ENCODE measurements at regions not wholly inside any gene's neighbourhood (a gene's known extent, or its start where the extent isn't known, plus 50 kb on each side); places are given as distances from the start of the nearest gene placed in this dataset.

DNA sequence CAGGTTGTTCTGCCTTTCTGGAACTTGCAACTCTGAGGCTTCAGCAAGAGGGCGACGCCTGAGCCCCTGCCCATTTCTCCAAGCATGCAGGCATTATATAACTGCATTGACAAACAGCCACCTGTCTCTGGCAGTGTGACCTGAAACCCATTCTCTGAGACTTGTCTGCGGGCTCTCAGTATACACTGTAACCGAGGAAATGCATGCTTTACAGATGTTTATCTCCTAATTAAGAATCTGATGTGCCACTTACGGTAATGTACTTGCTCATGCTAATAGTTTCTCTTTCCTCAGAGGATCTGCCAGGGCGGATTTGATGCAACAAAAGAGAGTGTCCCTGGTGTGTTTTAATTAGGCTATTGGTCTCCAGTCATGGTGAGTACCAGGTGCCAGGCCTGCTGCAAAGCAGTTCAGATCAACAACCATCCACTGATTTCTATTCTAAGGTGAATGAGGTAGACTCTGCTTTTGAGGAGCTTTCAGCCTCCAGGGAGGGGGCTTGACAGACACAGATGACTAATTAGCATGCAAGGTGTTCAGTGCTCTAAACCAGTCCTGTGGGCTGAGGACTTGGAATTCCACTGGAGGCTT lies 593.7 kb upstream of the KLF4 start:
- no peak for DNase-seq

DNA sequence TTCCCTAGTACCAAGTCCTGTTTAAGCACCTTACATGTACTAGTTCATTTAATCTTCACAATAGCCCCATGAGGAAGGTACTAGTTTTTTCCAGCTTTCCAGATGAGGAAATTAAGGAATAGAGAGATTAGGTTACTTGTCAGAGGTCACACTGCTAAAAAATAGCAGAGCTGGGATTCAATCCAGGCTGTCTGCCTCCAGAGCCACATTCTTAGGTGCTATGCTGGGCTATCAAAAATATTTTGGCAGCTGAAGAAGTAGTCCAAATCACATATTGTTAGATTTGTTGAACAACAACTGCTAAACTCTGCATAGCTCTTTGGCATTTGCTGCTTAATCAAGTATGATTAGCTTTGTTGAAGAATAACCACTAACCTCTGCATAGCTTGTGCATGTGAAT lies 591.5 kb upstream of the KLF4 start:
- no peak for DNase-seq

DNA sequence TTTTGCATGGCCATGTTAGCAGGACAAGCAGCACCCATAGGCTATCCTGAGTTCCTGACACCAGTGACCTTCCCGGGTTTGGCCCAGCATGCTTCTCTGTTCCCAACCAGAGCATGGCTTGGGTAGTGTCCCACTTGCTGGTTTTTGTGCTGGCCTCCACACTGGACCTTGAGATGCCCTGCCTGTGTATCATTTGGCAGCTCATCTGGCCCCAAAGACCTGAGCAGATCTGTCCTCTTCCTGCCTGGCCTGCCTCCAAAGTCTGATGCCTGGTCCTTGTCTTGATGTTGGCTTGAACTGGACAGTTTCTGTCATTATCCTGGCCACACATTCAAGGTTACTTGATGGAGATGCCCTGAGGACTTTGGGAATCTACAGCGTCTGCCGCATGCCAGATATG lies 590.7 kb upstream of the KLF4 start:
- DNase-seq = no peak

DNA sequence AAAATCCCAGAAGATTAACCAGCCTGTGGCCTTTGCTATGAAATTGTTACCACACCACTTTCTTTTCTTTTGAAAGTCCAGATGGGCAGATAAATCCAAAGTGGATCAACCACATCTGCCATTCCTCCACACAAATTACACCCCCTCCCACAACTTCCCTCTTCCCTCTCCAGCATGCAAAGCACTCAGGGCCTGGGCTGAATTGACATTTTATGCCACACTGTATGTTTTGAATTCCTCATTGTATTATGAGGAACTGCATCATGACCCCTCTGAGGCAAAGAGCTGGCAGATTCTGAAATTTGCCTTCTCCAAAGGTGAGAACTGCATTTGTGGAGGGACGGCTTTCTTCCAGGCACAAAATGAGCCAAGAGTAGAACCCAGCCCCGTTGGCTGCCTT lies 589.2 kb upstream of the KLF4 start:
- DNase-seq = no peak

DNA sequence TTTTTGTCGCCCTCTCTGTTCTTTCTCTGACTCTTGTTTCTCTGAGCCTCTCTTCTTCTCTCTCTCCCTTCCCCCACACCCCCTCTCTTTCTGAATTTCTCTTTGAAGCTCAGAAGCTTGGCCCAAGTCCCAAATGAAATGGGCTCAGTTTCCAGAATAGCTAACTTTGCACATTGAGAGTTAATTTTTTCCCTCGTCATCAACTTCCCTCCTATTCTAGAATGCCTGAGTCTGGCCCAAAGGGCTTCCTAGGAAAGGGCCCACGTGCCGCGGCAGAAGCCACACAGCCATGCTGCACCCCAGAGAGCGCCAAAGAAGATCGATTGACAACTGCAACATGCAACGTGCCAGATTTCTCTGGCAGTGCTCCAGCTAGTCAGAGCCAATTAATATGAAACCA lies 588.8 kb upstream of the KLF4 start:
- DNase-seq = no peak

DNA sequence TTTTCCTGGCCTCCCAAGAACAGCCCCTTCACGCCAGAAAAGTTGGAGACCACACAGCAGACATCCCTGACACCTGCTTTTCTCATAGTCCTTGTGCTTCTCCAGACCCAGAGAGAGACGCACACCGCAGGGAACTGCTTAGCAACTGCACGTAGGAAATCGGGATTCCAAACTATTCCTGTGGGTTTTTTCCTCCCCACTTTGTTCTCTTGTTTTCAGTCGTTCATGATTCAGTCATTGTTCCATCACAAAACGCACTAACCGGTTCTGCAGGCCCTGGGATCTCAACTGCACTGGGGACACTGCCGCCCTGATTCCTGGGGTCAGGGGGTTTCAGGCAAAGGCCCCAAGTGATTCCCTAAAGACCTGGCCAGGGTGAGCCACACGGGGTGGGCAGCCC lies 588.0 kb upstream of the KLF4 start:
- DNase-seq = no peak

DNA sequence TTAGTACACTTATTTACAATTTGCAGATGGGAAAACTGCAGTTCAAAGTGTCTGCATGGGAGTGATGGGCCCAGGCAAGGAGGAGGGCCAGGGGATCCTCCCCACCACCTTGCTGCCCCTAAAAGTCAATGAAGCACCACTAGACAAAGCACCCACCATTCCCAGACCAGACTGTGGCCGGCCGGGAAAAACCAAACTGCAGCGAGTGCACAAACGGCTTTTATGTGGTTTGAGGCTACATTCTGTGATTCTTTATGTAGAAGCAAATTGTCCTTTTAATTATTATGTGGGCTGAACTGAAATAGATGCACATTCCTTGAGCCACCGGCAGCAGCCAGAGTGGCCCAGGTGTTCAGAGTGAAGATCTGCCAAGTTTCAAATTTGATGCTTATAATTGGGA lies 585.3 kb upstream of the KLF4 start:
- no peak for DNase-seq

DNA sequence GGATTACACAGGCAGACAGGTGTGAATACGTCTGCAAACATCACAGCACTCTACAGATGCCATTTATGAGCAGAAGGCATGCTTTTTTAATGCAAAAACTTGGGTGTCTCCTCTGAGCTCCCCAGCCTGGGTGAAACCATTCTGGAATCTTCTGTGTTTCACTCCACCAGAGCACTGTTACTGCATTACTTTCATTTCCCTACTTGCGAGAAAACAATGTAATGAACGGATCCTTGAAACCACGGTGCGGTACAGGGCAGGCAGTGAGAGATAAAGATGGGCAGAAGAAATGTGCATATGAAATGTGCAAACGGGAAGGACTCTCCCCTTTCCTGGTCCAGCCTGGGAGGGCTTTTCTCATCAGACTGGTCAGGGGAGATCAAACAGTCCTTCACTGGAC lies 584.3 kb upstream of the KLF4 start:
- no peak for DNase-seq

DNA sequence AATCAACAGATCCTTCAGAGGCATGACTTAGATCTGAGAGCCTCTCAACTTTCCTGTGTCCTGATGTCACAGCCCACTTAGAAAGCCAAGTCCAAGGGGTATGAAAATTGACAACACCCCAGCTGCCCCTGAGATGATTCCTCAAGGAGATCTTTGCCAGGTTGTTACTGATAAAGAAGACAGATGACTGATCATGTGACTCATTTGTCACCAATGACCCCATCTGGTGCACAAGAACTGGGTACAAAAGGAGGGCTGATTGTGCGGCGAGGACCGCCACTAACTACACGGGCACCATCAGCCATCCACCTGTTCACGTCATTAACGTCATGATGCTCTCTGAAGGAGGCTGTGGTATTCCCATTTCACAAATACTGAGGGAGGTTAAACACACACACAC lies 583.2 kb upstream of the KLF4 start:
- DNase-seq = no peak

DNA sequence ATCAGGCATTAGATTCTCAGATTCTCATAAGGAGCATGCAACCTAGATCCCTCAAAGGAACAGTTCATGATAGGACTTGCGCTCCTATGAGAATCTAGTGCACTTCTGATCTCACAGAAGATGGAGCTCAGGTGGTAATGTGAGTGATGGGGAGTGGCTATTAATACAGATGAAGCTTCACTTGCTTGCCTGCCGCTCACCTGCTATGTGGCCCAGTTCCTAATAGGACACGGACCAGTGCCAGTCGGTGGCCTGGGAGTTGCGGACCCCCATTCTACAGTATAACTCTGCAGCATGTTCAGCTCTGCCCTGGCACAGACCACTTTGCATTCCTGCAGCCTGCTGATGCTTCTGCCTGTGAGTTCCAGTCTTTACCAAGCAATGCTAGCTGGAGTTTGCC lies 581.3 kb upstream of the KLF4 start:
- no peak for DNase-seq

DNA sequence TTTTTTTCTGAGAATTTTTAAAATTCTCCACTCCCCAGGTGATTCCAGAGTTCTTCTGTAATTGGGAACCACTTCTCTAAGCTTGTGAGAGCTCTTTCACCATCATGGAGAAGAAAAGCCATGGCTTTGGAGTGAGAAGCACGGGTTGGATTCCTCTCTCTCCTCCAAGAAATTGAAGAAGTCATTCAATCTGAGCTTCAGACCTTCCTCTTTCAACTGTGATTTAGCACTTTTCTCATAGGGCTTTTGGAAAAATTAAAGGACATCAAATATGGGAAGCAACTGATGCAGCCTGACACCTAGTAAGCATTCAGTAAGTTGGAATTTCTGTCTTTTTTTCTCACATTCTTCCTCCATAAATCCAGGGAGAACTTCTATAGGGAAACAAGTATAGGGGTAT lies 580.4 kb upstream of the KLF4 start:
- DNase-seq = no peak

DNA sequence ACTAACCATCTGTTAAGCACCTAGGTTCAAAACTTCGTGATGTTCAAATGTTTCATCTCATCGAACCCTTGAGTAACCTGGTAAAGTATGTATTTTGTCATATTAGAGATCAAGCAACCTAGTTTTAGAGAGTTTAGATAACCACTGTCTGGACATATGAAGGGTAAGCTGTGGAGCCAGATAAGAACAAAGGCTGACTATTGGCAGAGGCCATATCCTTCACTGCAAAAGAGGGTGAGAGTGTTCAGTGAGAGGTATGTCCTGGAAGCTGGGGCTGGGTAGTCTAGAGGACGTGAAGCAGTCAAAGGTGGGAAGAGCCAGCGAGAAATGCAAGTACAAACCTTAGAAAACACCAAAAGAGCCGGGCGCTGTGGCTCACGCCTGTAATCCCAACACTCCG lies 573.1 kb upstream of the KLF4 start:
- DNase-seq = no peak

DNA sequence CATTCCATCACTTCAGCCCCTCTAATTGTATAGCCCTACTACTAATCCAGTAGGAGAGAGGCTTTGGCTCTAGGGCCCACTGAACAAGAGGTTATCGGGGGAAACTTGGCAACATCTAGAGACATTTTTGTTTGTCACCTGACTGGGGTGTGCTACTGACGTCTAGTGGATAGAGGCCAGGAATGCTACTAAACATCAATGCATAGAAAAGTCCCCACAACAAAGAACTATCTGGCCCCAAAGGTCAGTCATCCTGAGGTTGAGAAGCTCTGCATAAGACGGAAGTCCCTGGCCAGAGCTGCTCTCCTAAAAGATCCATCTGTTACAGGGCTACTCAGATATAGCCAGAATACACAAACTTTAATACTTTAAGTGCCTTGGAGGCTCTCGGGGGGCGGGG lies 570.6 kb upstream of the KLF4 start:
- no peak for DNase-seq

DNA sequence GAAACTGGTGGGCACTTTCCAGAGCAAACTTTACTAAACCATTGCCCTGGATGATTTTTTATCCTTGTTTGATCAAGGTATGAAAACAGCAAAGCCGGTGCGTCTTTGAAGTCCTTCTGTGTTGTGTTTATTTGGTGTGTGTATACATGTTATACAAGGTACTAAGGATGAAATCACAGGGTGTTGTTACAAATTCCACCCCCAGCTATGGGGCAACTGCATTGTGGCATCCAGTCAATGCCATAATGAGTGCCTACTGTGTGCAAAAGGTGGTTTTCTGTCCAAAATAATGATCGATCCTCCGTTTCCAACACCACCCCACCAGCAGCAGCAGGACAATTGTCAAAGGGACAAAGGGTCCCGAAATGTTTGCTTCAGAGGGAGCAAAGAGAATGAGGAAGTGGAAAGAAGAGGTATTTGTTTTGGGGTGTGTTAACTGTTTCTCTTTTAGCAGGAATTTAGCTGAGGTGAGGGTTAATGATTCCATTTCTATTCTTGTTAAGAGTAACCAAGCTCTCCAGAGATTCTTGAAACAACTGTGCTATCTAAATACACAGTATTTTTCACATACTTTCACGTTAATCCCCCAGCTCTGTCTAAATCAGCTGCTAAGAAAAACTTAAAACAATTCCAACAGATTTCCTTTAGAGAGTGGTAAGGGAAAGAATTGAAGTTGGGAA lies 568.7 kb upstream of the KLF4 start:
- DNase-seq = no peak

DNA sequence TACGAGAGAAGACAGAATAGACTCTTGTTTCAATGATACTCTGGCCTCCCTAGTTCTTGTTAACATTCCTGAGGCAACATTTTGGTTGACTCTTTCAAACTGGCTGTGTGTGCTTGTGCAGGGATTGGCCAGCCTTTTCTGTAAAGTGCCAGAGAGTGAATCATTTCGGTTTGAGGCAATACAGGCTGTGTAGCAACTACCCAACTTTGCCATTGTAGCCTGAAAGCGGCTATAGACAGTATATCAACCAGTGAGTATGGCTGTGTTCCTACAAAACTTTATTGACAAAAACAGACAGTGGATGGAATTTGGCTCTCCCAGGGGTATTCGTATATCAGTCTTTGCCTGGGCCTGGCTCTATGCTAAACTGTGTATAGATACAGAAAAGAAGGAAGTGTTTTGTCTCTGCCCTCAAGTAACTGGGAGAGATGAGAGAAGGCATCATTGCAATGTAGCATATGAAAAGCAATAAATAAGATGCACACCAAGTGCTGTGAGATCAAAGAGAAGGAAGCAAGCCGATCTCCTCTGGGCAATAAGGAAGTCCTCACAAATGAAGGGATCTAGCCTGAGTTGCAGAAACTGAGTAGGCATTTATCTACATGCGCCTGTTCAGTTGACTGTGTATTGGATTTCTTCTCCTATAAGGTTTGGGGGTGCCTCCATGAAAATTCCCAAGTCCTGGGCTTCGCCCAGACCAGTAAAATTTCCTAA lies 568.0 kb upstream of the KLF4 start:
- no peak for DNase-seq

DNA sequence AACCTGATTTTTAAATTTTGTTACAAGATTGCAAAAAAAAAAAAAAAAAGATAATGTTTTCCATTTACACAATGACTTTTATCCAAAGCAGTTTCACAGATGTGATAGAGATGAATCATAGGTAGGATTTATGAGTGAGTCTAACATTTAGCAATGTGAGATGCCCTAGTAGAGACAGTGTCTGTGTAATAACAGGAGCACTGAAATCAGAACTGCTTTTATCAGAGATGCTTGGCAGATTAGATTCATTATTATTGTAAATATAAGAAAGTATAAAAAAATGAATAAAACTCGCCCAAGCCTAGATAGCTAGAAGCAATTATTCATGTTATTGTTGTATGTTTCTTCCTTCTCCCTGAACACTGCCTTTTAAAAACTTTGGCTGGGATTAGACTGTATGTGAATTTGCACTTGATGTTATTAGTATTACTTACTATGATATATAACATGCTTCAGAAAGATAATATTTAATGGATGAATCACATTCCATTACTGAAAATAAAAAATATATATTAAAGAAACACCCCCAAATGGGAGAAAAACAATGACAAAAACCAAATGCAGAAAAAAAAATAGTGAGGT lies 567.3 kb upstream of the KLF4 start:
- DNase-seq = no peak

DNA sequence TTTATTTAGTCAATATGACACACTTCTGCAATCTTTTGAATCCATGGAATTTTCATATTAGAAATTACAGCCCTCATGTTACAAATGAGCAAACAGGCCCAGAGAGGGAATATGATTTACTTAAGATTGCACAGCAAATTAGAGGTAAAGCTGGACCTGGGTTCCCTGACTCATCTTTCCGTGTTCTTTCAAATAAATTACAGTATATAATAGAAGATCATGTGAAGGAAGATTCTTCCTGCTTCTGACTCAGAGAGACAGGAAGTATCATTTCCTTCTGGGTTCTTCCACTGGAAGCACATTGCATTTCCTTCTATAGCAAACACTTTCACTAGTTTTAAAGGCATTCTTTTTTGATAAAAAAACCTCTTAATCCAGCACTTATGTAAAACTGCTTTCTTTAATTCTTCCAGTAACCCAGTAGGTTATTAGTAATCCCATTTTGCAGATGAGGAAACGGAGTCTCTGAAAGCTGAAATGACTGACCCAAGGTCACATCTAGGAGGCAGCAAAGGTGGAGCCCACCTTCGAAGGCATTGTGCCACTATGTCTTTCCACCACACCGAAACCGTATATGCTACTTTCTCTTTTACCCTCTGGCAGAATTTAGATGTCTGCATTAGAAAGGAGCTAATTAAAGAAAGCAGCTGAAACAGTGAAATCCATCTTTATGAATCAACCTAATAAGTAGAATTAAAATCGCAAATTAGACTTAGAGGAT lies 566.7 kb upstream of the KLF4 start:
- DNase-seq = no peak

DNA sequence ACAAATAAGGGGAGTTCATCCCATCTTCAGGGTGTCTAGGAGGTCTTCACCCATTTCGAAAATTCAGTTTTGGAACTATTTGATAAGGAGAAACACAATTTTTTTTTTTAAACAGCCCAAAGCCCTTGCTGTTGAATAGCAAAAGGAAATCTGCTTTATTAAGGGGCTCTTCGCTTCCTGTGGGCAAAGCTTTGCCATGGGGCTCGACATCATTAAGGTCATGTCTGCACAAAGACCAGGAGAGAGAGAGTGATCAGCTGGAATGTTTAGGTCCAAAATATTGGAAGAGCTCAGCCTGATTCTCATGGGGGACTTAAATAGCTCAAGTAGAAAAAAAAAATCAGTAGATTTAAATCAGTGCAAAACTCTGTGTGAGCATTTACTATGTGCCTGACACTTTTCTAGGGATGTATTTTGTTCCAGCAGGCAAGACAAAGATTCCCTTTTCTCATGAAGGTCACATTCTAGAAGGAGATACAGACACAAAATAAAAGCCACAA lies 564.6 kb upstream of the KLF4 start:
- DNase-seq = no peak

DNA sequence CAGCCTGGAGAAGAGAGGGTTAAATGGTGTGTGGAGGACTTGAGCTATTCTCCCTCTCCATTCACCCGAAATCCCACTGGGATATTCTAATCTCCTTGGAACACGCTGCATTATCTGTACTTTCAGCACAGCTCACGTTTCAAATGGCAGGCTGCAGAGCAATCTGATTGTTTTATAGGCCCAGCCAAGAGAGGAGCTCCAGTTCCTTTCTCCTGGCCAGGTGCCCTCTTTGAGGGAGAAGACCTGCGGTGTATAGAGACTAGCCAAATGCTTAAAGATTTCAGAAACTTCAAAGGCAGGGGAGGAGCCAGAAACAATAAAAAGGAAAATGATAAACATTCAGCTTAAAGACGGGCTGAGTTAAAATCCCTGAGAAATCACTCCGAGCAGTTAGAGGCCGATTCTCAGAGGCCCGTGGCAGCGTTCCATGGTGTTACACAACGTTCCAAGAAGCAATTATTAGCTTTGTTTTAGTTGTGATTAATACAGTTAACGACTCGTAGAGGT lies 564.0 kb upstream of the KLF4 start:
- DNase-seq = no peak

DNA sequence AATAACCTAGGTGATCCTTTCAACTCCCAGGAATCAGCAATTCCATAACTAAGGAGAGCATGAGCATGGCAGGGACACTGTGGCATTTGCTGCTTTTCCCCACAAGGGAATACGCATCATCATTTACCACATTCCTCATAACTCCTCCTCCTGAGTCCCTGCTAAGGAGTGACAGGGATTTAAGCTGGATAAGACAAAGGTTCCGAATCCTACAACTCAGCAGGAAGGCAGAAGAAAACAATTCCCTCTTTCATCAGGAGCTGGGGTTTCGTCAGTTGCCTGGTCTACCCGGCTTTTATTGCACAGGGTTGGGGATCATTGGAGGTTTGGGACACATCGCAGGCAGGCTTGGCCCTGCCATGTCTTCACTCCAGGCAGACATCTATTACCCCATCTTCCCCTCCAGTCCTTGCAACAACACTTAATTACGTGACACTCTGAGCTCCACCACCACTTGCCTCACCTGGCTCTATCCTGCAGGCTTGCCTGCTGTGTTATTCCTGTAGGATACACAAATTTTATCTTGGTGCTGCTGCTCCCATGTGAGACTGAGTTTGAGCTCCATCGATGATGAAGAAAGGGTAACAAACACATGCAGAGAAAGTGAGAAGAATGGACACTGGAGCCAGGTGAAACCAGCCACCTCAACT lies 563.0 kb upstream of the KLF4 start:
- DNase-seq = no peak

DNA sequence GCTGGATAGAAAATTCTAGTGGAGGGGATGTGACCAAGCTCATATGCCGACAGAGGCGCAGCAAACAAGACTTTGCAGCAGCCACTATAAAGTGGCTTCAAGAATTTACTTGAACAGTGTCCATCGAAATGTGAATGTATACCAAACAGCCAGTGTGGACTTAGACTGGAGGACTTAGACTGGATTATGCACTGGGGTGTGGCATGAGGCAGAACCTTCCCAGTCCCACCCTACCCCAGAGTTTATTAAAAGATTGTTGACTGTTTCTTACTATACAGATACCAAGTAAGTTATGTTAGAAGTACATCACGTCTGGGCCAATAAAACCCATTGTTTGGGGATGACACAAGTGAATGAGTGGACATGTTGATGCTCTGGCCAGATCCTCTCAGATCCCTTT lies 561.3 kb upstream of the KLF4 start:
- no peak for DNase-seq

DNA sequence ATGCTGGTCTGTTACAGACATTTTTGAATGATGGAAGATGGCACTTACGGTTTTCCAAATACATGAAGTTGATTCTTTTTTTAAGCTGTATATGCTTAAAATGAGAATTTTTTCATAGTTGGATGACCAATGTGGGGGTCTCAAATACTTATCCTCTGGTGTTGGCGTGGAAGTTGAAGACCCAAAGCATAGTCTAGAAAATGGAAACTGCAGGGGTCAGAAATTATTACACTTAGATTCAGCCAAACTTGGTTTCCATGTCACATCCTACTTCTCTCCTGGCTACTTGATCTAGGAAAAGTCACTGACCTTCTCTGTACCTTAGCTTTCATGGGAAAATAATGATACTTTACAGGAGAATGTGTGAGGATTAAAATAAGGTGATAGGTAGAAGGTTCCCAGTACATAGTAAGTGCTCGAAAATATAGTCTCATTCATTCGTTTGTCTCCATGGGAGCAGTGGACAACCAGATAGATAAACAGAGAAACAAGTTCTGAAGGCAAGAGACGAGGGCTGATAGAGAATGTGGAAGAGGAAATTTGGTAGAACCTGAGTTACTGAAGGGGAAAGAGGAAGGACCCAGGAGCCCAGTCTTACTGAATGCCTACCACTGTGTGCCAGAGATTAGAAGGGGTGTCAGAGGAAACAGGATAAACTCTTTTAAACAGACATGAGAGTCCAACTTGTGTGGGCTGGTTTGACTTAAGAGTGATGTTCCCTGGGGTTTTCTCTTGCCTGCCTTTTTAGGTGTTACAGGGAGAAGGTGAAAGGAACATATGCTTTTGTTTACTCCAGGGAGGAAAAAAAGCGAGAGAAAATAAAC lies 560.3 kb upstream of the KLF4 start:
- DNase-seq = no peak
